Vagina (tissue), 2 donors: ENCODE measurements at regions not wholly inside any gene's neighbourhood (a gene's known extent, or its start where the extent isn't known, plus 50 kb on each side); places are given as distances from the start of the nearest gene placed in this dataset.

Experiments
- DNase-seq, 2 donors: peaks; one replicate each; pipeline ENCODE4 v3.0.0-alpha.2; 2017; ENCODE audit errors: extremely low spot score in 2 of 2
- H3K27ac ChIP-seq: fragments of 200-600 bp; sonication (generic); one replicate; pipeline ENCODE4 v1.5.1; 2019
- H3K27me3 ChIP-seq: fragments of 200-600 bp; sonication (generic); one replicate; pipeline ENCODE4 v1.5.1; 2019
- H3K36me3 ChIP-seq, 2 donors: fragments of 200-600 bp; sonication (generic); one replicate each; pipeline ENCODE4 v1.5.1; 2017 to 2019
- H3K4me1 ChIP-seq: fragments of 200-600 bp; sonication (generic); one replicate; pipeline ENCODE4 v1.5.1; 2019
- H3K4me3 ChIP-seq, 2 donors: fragments of 200-600 bp; sonication (generic); 1 replicate in 1 of 2; 2 replicates in 1 of 2; pipeline ENCODE4 v1.5.1; 2016 to 2019
- H3K9me3 ChIP-seq: fragments of 200-600 bp; sonication (generic); one replicate; pipeline ENCODE4 v1.5.1; 2019
- CTCF ChIP-seq, 3 experiments: fragments of 450-650 bp in 2 of 3; fragments of 200-600 bp in 1 of 3; sonication (generic) in 1 of 3; IDR thresholded peaks; one replicate each; pipeline ENCODE4 v1.5.1; 2017 to 2019; ENCODE audit warnings: antibody characterized with exemption in 3 of 3, mild to moderate bottlenecking in 2 of 3, moderate library complexity in 2 of 3
- POLR2A ChIP-seq, 2 donors: fragments of 450-650 bp; IDR thresholded peaks; one replicate each; pipeline ENCODE4 v1.6.1; 2017; ENCODE audit warnings: antibody characterized with exemption in 2 of 2, mild to moderate bottlenecking in 2 of 2, moderate library complexity in 2 of 2
- POLR2AphosphoS5 ChIP-seq, 2 donors: sonication (generic); formaldehyde crosslinking; IDR thresholded peaks; one replicate each; pipeline ENCODE4 v1.9.0; 2017; ENCODE audit warnings: antibody characterized with exemption in 2 of 2, mild to moderate bottlenecking in 2 of 2, low read depth in 1 of 2; ENCODE audit not compliant: insufficient read depth in 1 of 2
- intact Hi-C: fragments of 100-400 bp; cut with DNase I; formaldehyde crosslinking; loops from one replicate; pipeline ENCODE4 v1.15.1; 2023

- intact Hi-C loops, result no loop called here
- DNase-seq, result no peak
These were observed 314.5 kb upstream of the LMO3 start for GRCh38 chr12:16920451-16920850.

GRCh38 chr12:16919551-16919950, 313.6 kb upstream of the LMO3 start:
- Histone ChIP-seq H3K9me3 (no peaks in the 10 kb centered on the region), H3K27ac (no peak overlapping the region), H3K36me3 (no peaks in the 10 kb centered on the region), H3K4me1 (no peaks in the 10 kb centered on the region), H3K4me3 (no peak overlapping the region), H3K27me3 (no peaks in the 10 kb centered on the region)
- TF ChIP-seq CTCF (IDR thresholded peaks at IDR 0.05), result no peak
- TF ChIP-seq POLR2AphosphoS5 (IDR thresholded peaks at IDR 0.05; ENCODE audit: insufficient read depth in 1 of 2, low read depth in 1 of 2), result no peak
- no peak for TF ChIP-seq POLR2A (IDR thresholded peaks at IDR 0.05)
- no peak for DNase-seq
- intact Hi-C loops, result no loop called here

More at GRCh38 chr12:16920451-16920850, 314.5 kb upstream of the LMO3 start:
- H3K9me3 ChIP-seq, result no peaks in the 10 kb centered on the region
- H3K36me3 ChIP-seq, result no peaks in the 10 kb centered on the region
- no peak overlapping the region for H3K27ac ChIP-seq
- no peak overlapping the region for H3K4me3 ChIP-seq
- no peaks in the 10 kb centered on the region for H3K4me1 ChIP-seq
- TF ChIP-seq CTCF (IDR thresholded peaks at IDR 0.05) (no peak), POLR2AphosphoS5 (IDR thresholded peaks at IDR 0.05; ENCODE audit: insufficient read depth in 1 of 2, low read depth in 1 of 2) (no peak), POLR2A (IDR thresholded peaks at IDR 0.05) (no peak)
- H3K27me3 ChIP-seq, result no peaks in the 10 kb centered on the region

- H3K27me3 ChIP-seq, result no peaks in the 10 kb centered on the region
- no peak overlapping the region for H3K4me3 ChIP-seq
- no peaks in the 10 kb centered on the region for H3K4me1 ChIP-seq
- intact Hi-C loops, result no loop called here
- no peak for DNase-seq
- no peaks in the 10 kb centered on the region for H3K9me3 ChIP-seq
- H3K27ac ChIP-seq, result no peak overlapping the region
- no peak for TF ChIP-seq CTCF (IDR thresholded peaks at IDR 0.05)
- TF ChIP-seq POLR2A (IDR thresholded peaks at IDR 0.05), result no peak
- TF ChIP-seq POLR2AphosphoS5 (IDR thresholded peaks at IDR 0.05; ENCODE audit: insufficient read depth in 1 of 2, low read depth in 1 of 2), result no peak
- H3K36me3 ChIP-seq, result no peaks in the 10 kb centered on the region
These were observed 308.9 kb upstream of the LMO3 start for GRCh38 chr12:16914853-16915252.

- no peak for DNase-seq
- no peak overlapping the region for H3K27ac ChIP-seq
- no peaks in the 10 kb centered on the region for H3K36me3 ChIP-seq
- H3K4me1 ChIP-seq, result no peaks in the 10 kb centered on the region
- no peaks in the 10 kb centered on the region for H3K27me3 ChIP-seq
- intact Hi-C loops, result no loop called here
- H3K9me3 ChIP-seq, result no peaks in the 10 kb centered on the region
- TF ChIP-seq POLR2AphosphoS5 (IDR thresholded peaks at IDR 0.05; ENCODE audit: insufficient read depth in 1 of 2, low read depth in 1 of 2) (no peak), CTCF (IDR thresholded peaks at IDR 0.05) (no peak), POLR2A (IDR thresholded peaks at IDR 0.05) (no peak)
- H3K4me3 ChIP-seq, result no peak overlapping the region
These were observed 308.0 kb upstream of the LMO3 start for GRCh38 chr12:16913832-16914490.

- no peaks in the 10 kb centered on the region for H3K27me3 ChIP-seq
- no peaks in the 10 kb centered on the region for H3K9me3 ChIP-seq
- H3K27ac ChIP-seq, result no peak overlapping the region
- no peak overlapping the region for H3K4me3 ChIP-seq
- DNase-seq, result no peak
- intact Hi-C loops, result no loop called here
- TF ChIP-seq POLR2A (IDR thresholded peaks at IDR 0.05) (no peak), CTCF (IDR thresholded peaks at IDR 0.05) (no peak), POLR2AphosphoS5 (IDR thresholded peaks at IDR 0.05; ENCODE audit: insufficient read depth in 1 of 2, low read depth in 1 of 2) (no peak)
- H3K36me3 ChIP-seq, result no peaks in the 10 kb centered on the region
- no peaks in the 10 kb centered on the region for H3K4me1 ChIP-seq
These were observed 296.0 kb upstream of the LMO3 start for GRCh38 chr12:16901946-16902345.
